Heart left ventricle (tissue), 16 donors: ENCODE measurements at regions not wholly inside any gene's neighbourhood (a gene's known extent, or its start where the extent isn't known, plus 50 kb on each side); places are given as distances from the start of the nearest gene placed in this dataset.

Experiments used
- ATAC-seq, 4 donors: fragments of 200-7000 bp; cut with Tn5 transposase; one replicate each; pipeline ENCODE4 v1.9.1; 2020 to 2022; ENCODE audit warnings: moderate library complexity in 4 of 4, mild to moderate bottlenecking in 3 of 4, moderate number of reproducible peaks in 1 of 4
- DNase-seq, 5 donors: peaks; one replicate each; pipeline ENCODE4 v3.0.0-alpha.2; 2020
- H3K27ac ChIP-seq, 12 donors: fragments of 200-600 bp; sonication (generic) in 4 of 12; one replicate each; pipeline versions ENCODE4 v1.5.0 to v1.8.0; 2016 to 2022; ENCODE audit warnings: mild to moderate bottlenecking in 2 of 12
- H3K27me3 ChIP-seq, 9 donors: fragments of 200-600 bp; sonication (generic) in 2 of 9; one replicate each; pipeline versions ENCODE4 v1.5.1 to v1.8.0; 2016 to 2022; ENCODE audit warnings: mild to moderate bottlenecking in 3 of 9
- H3K36me3 ChIP-seq, 9 donors: fragments of 200-600 bp; sonication (generic) in 2 of 9; one replicate each; pipeline versions ENCODE4 v1.5.0 to v1.8.0; 2018 to 2022; ENCODE audit warnings: mild to moderate bottlenecking in 2 of 9
- H3K4me1 ChIP-seq, 12 donors: fragments of 200-600 bp; sonication (generic) in 4 of 12; one replicate each; pipeline versions ENCODE4 v1.5.0 to v1.8.0; 2016 to 2022; ENCODE audit warnings: mild to moderate bottlenecking in 3 of 12
- H3K4me3 ChIP-seq, 12 donors: fragments of 200-600 bp; sonication (generic) in 4 of 12; one replicate each; pipeline versions ENCODE4 v1.5.0 to v1.8.0; 2017 to 2022; ENCODE audit warnings: mild to moderate bottlenecking in 9 of 12, moderate library complexity in 4 of 12
- H3K9me3 ChIP-seq, 12 donors: fragments of 200-600 bp; sonication (generic) in 4 of 12; one replicate each; pipeline versions ENCODE4 v1.5.0 to v1.8.0; 2016 to 2022; ENCODE audit warnings: mild to moderate bottlenecking in 1 of 12
- CTCF ChIP-seq, 12 donors: fragments of 200-600 bp; sonication (generic) in 4 of 12; IDR thresholded peaks; one replicate each; pipeline versions ENCODE4 v1.5.0 to v1.8.0; 2018 to 2022; ENCODE audit warnings: antibody characterized with exemption in 12 of 12, mild to moderate bottlenecking in 5 of 12
- POLR2A ChIP-seq, 2 donors: fragments of 450-650 bp; IDR thresholded peaks; one replicate each; pipeline ENCODE4 v1.6.1; 2017; ENCODE audit warnings: antibody characterized with exemption in 2 of 2, mild to moderate bottlenecking in 2 of 2, moderate library complexity in 2 of 2
- WGBS, 4 donors: extraction: QIAGEN DNeasy Blood & Tissue Kit in 2 of 4; methylation state at CpG; one replicate each; pipeline versions ENCODE4 v1.1.5 to v1.1.7; 2013 to 2018; 5-methylcytosine and 5-hydroxymethylcytosine counted together
- intact Hi-C, 10 donors: fragments of 100-400 bp; cut with DNase I; formaldehyde crosslinking; loops; one replicate each; pipeline versions ENCODE4 v1.11.1 to v1.14.2; 2022
- donor health status: ischemic (EF 13 %, LVEDD 7.1; RV severe dilation, severe dysfunction).
- donor health status: healthy with polysubstance abuse.
- donor health status: DM: no; HTN: yes; CAD: no.
- donor health status: DM: no; HTN: no; CAD: no.
- donor health status: ischemic (EF 25% LVEDD 6.9; RV normal size, moderate dysfunction).
- donor health status: ischemic (EF 25% LVEDD 5.7; RV mildly dilated, moderate dysfunction).
- donor health status: healthy.
- donor health status: DM: yes; HTN: yes; CAD: no.
- donor health status: ischemic (EF 35%, LVEDD 5.7; RV mildly dilated, moderate dysfunction).
- donor health status: nonischemic (EF 11% LVEDD 7.7; RV severe dilation, severe dysfunction).
- donor health status: DM: yes; HTN: yes; CAD: no.
- donor health status: PGD.
- donor health status: ischemic (EF 29% LVEDD 5.4; RV normal size, mild dysfunction).
- donor health status: nonischemic (EF 23%, LVEDD 6.1; RV moderate dilation, normal function).

DNA sequence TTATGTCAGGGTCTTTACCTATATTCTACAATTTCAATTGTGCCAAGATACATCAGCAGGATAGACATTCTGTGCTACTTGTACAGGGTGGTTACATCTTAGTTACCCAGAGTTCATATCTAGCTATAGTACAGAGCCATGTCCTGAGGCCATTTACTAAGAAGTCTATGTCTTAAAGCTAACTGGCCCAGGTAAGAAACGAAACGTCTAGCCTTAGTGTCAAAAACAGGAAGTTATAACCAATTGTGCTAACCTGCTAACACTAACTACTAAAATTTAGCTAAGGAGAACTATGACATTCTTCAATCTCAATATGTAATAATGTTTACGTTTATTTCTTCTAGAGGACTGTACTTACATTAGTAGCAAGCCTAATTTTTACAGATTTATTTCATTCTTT lies 717.2 kb upstream of the UBE2E2 start:
- DNase-seq (no peak), ATAC-seq (no peak)
- no peak overlapping the region for H3K27ac ChIP-seq
- intact Hi-C loops: no loop called here
- peaks cover 0 to 5% (median 0%) of the 10 kb centered on the region in 12 donors for H3K9me3 ChIP-seq
- no peaks in the 10 kb centered on the region for H3K4me1 ChIP-seq
- H3K4me3 ChIP-seq: no peak overlapping the region
- H3K27me3 ChIP-seq: no peaks in the 10 kb centered on the region
- TF ChIP-seq POLR2A (IDR thresholded peaks at IDR 0.05): no peak
- TF ChIP-seq CTCF (IDR thresholded peaks at IDR 0.05): no peak
- 61 to 70% (median 65%) methylated on average over 3 of the region's 3 CpGs for WGBS, 4 donors
- no peaks in the 10 kb centered on the region for H3K36me3 ChIP-seq

GRCh38 chr3:22490747-22491146 lies 712.4 kb upstream of the UBE2E2 start:
- no peak for ATAC-seq
- DNase-seq: no peak
- H3K27ac ChIP-seq: no peak overlapping the region
- 57 to 65% (median 64%) methylated on average over 1 of the region's 1 CpG for WGBS, 4 donors
- no peaks in the 10 kb centered on the region for H3K27me3 ChIP-seq
- no peaks in the 10 kb centered on the region for H3K36me3 ChIP-seq
- H3K9me3 ChIP-seq: no peaks in the 10 kb centered on the region
- TF ChIP-seq POLR2A (IDR thresholded peaks at IDR 0.05): no peak
- TF ChIP-seq CTCF (IDR thresholded peaks at IDR 0.05): no peak
- H3K4me1 ChIP-seq: no peaks in the 10 kb centered on the region
- H3K4me3 ChIP-seq: no peak overlapping the region
- intact Hi-C loops: no loop called here

DNA sequence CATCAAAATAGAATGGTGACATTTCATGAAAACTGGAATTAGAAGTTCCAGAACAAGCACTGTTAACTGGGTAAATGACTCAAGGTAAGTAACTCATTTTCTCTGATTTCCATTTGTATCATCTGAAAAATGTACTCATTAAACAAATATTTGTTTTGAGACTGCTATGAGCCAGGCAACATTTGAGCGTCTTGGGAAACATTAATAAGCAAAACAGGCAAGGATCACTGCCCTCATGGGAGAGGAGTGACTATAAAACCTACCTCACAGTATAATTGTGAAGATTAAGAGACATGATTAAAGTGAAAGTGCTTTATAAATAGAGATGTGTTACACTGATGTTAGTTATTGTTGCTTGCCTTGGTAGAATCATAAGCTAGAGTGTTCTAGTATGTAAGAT lies 711.8 kb upstream of the UBE2E2 start:
- 30 to 69% (median 41%) methylated on average over 1 of the region's 1 CpG for WGBS, 4 donors
- ATAC-seq (no peak), DNase-seq (no peak)
- no peak for TF ChIP-seq POLR2A (IDR thresholded peaks at IDR 0.05)
- no peak for TF ChIP-seq CTCF (IDR thresholded peaks at IDR 0.05)
- no peaks in the 10 kb centered on the region for H3K27me3 ChIP-seq
- H3K4me3 ChIP-seq: no peak overlapping the region
- intact Hi-C loops: no loop called here
- H3K36me3 ChIP-seq: no peaks in the 10 kb centered on the region
- H3K4me1 ChIP-seq: no peaks in the 10 kb centered on the region
- no peak overlapping the region for H3K27ac ChIP-seq
- H3K9me3 ChIP-seq: no peaks in the 10 kb centered on the region

- Histone ChIP-seq H3K27ac (no peak overlapping the region), H3K27me3 (no peaks in the 10 kb centered on the region), H3K4me3 (no peak overlapping the region), H3K4me1 (no peaks in the 10 kb centered on the region), H3K9me3 (no peaks in the 10 kb centered on the region), H3K36me3 (no peaks in the 10 kb centered on the region)
- no peak for ATAC-seq
- 80 to 96% (median 94%) methylated on average over 2 of the region's 2 CpGs for WGBS, 4 donors
- no peak for DNase-seq
- intact Hi-C loops: no loop called here
- no peak for TF ChIP-seq POLR2A (IDR thresholded peaks at IDR 0.05)
- TF ChIP-seq CTCF (IDR thresholded peaks at IDR 0.05): no peak
Measured at GRCh38 chr3:22492342-22492741, 710.8 kb upstream of the UBE2E2 start.
